Naive thymus-derived CD8-positive, alpha-beta T cell (primary cell): ENCODE measurements at regions not wholly inside any gene's neighbourhood (a gene's known extent, or its start where the extent isn't known, plus 50 kb on each side); places are given as distances from the start of the nearest gene placed in this dataset.
"Not testable (repeated sequence)": the region's sequence is repeated elsewhere in the genome, so short reads cannot be mapped to it uniquely, and the experiment has no call there.

ENCODE experiments used
- ATAC-seq, 2 donors: fragments of 150-1000 bp; cut with Tn5 transposase in 1 of 2; sonication (Bioruptor Pico), chemical (Tn5 transposase) in 1 of 2; 1 replicate in 1 of 2; 2 replicates in 1 of 2; pipeline ENCODE4 v1.10.0; 2021; ENCODE audit warnings: mild to moderate bottlenecking in 2 of 2, moderate library complexity in 2 of 2
- POLR2A ChIA-PET: fragments of 350-600 bp; sonication (Branson Sonifier 250); formaldehyde crosslinking; loops from one replicate; lab custom pipeline; 2021; ENCODE audit warnings: antibody characterized with exemption; lab: Charles Lee
- DNase-seq, 10 donors: peaks; one replicate each; pipeline versions ENCODE4 v3.0.0 to v3.0.0-alpha.2; 2020 to 2022
- H3K27ac Mint-ChIP-seq, 10 donors: one replicate each; pipeline ENCODE4 v1.8.0; 2020 to 2022; ENCODE audit warnings: mild to moderate bottlenecking in 10 of 10, mixed read lengths in 10 of 10, moderate library complexity in 4 of 10, inconsistent platforms in 1 of 10
- H3K27me3 Mint-ChIP-seq, 5 donors: one replicate each; pipeline ENCODE4 v1.8.0; 2021 to 2022; ENCODE audit warnings: mixed read lengths in 5 of 5
- H3K36me3 Mint-ChIP-seq, 3 donors: one replicate each; pipeline ENCODE4 v1.8.0; 2020 to 2022; ENCODE audit warnings: mixed read lengths in 3 of 3, mild to moderate bottlenecking in 2 of 3, inconsistent platforms in 1 of 3
- H3K4me1 Mint-ChIP-seq, 4 donors: one replicate each; pipeline ENCODE4 v1.8.0; 2021 to 2022; ENCODE audit warnings: mixed read lengths in 4 of 4
- H3K4me3 Mint-ChIP-seq, 10 donors: one replicate each; pipeline ENCODE4 v1.8.0; 2020 to 2022; ENCODE audit warnings: mild to moderate bottlenecking in 10 of 10, mixed read lengths in 10 of 10, moderate library complexity in 6 of 10, inconsistent platforms in 1 of 10
- H3K9me3 Mint-ChIP-seq, 9 donors: one replicate each; pipeline ENCODE4 v1.8.0; 2020 to 2022; ENCODE audit warnings: mixed read lengths in 9 of 9, mild to moderate bottlenecking in 3 of 9, inconsistent platforms in 1 of 9, moderate library complexity in 1 of 9

- no peak for DNase-seq
- POLR2A ChIA-PET, result no interaction called here
- Mint-ChIP-seq H3K4me1 (no peaks in the 10 kb centered on the region), H3K9me3 (peaks cover 0 to 28% (median 6%) of the 10 kb centered on the region in 9 donors), H3K36me3 (no peaks in the 10 kb centered on the region), H3K27ac (no peak overlapping the region), H3K27me3 (peaks cover 0 to 8% (median 0%) of the 10 kb centered on the region in 5 donors), H3K4me3 (no peak overlapping the region)
- ATAC-seq, result no peak
Measured at GRCh38 chr18:37861981-37862380, 296.4 kb upstream of the CELF4 start.

DNA sequence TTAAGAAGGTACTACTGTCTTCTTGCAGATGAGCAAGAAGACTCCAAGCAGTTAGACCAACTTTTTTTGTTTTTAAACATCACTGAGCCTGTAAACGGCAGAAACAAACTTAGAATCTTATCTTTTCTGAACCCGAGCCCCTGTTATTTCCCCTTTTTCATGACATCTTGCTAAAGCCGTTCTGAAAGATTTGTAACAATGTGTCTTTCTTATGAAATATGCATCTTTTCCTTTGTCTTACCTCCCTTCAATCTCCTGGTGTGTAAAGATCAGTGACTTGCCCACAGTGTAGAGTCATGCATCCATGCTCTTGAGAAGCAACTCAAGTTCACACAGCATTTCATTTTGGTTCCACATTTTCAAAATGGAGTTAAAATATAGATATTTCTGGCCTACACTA, 288.8 kb upstream of the CELF4 start:
- Mint-ChIP-seq H3K4me3 (no peak overlapping the region), H3K27me3 (peaks cover 0 to 4% (median 0%) of the 10 kb centered on the region in 5 donors), H3K4me1 (no peaks in the 10 kb centered on the region), H3K9me3 (peaks cover 0 to 25% (median 7%) of the 10 kb centered on the region in 9 donors), H3K36me3 (no peaks in the 10 kb centered on the region), H3K27ac (no peak overlapping the region)
- no peak for ATAC-seq
- POLR2A ChIA-PET, result no interaction called here
- DNase-seq, result no peak

GRCh38 chr18:37853706-37854105, 288.1 kb upstream of the CELF4 start:
- DNase-seq (no peak), ATAC-seq (no peak)
- H3K36me3 Mint-ChIP-seq, result no peaks in the 10 kb centered on the region
- H3K4me1 Mint-ChIP-seq, result no peaks in the 10 kb centered on the region
- no peak overlapping the region for H3K27ac Mint-ChIP-seq
- no peak overlapping the region for H3K4me3 Mint-ChIP-seq
- POLR2A ChIA-PET, result no interaction called here
- H3K9me3 Mint-ChIP-seq, result peaks cover 0 to 25% (median 9%) of the 10 kb centered on the region in 9 donors
- H3K27me3 Mint-ChIP-seq, result peaks cover 0 to 4% (median 0%) of the 10 kb centered on the region in 5 donors

- peaks cover 0 to 13% (median 8%) of the 10 kb centered on the region in 9 donors for H3K9me3 Mint-ChIP-seq
- no peaks in the 10 kb centered on the region for H3K4me1 Mint-ChIP-seq
- DNase-seq (no peak), ATAC-seq (no peak)
- POLR2A ChIA-PET, result no interaction called here
- H3K27me3 Mint-ChIP-seq, result peaks cover 0 to 4% (median 0%) of the 10 kb centered on the region in 5 donors
- no peaks in the 10 kb centered on the region for H3K36me3 Mint-ChIP-seq
- H3K27ac Mint-ChIP-seq, result no peak overlapping the region
- H3K4me3 Mint-ChIP-seq, result no peak overlapping the region
Measured at GRCh38 chr18:37852464-37852863, 286.9 kb upstream of the CELF4 start.

DNA sequence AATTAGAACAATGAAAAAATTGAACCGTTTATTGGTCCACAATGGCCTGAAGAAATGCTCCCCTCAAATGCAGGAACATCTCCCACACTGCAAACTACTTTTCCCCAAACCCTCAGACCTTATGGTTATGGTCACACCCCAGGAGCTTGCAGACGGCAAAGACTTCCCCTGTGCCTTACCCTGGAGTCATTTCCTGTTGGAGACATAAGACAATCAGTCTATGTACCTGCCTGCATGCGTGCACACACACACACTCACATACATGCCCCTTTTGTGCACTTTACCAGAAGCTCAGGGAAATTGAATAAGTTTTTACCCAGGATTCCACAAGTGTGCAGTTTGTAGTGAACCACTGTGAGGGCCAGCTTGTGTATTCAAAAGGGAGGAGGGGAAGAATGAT, 281.9 kb upstream of the CELF4 start:
- no peak overlapping the region for H3K27ac Mint-ChIP-seq
- DNase-seq (no peak), ATAC-seq (no peak)
- no peak overlapping the region for H3K4me3 Mint-ChIP-seq
- peaks cover 0 to 4% (median 2%) of the 10 kb centered on the region in 9 donors for H3K9me3 Mint-ChIP-seq
- H3K36me3 Mint-ChIP-seq, result no peaks in the 10 kb centered on the region
- H3K27me3 Mint-ChIP-seq, result peaks cover 0 to 4% (median 0%) of the 10 kb centered on the region in 5 donors
- H3K4me1 Mint-ChIP-seq, result no peaks in the 10 kb centered on the region
- POLR2A ChIA-PET, result no interaction called here

GRCh38 chr18:37846996-37847395, 281.4 kb upstream of the CELF4 start:
- no peaks in the 10 kb centered on the region for H3K36me3 Mint-ChIP-seq
- H3K27ac Mint-ChIP-seq, result no peak overlapping the region
- peaks cover 0 to 4% (median 2%) of the 10 kb centered on the region in 9 donors for H3K9me3 Mint-ChIP-seq
- H3K27me3 Mint-ChIP-seq, result peaks cover 0 to 4% (median 0%) of the 10 kb centered on the region in 5 donors
- no peaks in the 10 kb centered on the region for H3K4me1 Mint-ChIP-seq
- DNase-seq, result no peak
- POLR2A ChIA-PET, result no interaction called here
- H3K4me3 Mint-ChIP-seq, result no peak overlapping the region
- no peak for ATAC-seq

DNA sequence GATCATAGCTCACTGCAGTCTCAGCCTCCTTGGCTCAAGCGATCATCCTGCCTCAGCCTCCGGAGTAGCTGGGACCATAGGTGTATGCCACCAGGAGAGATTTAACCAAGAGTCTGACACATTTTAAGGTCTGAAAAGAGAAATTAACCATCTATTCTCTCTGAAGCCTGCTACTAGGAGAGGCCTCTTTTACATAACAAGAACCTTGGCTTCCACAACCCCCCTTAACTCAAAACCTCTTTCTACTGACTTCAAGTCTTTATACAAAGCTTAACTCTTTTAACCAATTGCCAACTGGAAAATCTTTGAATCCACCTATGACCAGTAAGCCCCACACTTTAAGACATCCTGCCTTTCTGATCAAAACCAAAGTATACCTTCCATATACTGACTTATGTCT, 279.9 kb upstream of the CELF4 start:
- Mint-ChIP-seq H3K4me3 (no peak overlapping the region), H3K4me1 (no peaks in the 10 kb centered on the region), H3K27ac (no peak overlapping the region), H3K27me3 (no peaks in the 10 kb centered on the region), H3K36me3 (no peaks in the 10 kb centered on the region), H3K9me3 (peaks cover 0 to 4% (median 1%) of the 10 kb centered on the region in 9 donors)
- POLR2A ChIA-PET, result no interaction called here
- DNase-seq, result no peak
- no peak for ATAC-seq

GRCh38 chr18:37844209-37844970, 278.8 kb upstream of the CELF4 start:
- Mint-ChIP-seq H3K27me3 (no peaks in the 10 kb centered on the region), H3K4me1 (no peaks in the 10 kb centered on the region), H3K36me3 (no peaks in the 10 kb centered on the region), H3K4me3 (no peak overlapping the region), H3K9me3 (peaks cover 0 to 4% (median 2%) of the 10 kb centered on the region in 9 donors), H3K27ac (no peak overlapping the region)
- no peak for ATAC-seq
- DNase-seq, result no peak
- POLR2A ChIA-PET, result no interaction called here

DNA sequence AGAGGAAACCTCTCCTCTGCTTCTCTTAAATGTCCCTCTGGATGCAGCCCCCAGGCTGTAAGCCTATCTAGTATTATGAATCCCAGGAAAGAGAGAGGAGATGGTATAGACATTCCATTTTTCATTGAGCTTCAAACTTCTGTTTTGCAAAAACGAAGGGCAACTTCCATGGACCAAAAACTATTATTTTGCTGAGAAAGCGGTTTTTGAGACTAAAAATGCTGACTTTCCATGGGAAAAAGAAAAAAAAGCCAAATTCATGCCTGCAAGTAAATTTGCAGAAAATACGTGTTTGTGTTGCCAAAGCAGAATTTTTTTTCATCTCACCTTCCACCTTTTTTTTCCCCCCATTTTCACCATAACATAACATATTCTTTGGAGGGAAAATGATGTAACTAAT, 272.5 kb upstream of the CELF4 start:
- H3K36me3 Mint-ChIP-seq, result no peaks in the 10 kb centered on the region
- peaks cover 0 to 3% (median 0%) of the 10 kb centered on the region in 5 donors for H3K27me3 Mint-ChIP-seq
- no peak overlapping the region for H3K4me3 Mint-ChIP-seq

DNA sequence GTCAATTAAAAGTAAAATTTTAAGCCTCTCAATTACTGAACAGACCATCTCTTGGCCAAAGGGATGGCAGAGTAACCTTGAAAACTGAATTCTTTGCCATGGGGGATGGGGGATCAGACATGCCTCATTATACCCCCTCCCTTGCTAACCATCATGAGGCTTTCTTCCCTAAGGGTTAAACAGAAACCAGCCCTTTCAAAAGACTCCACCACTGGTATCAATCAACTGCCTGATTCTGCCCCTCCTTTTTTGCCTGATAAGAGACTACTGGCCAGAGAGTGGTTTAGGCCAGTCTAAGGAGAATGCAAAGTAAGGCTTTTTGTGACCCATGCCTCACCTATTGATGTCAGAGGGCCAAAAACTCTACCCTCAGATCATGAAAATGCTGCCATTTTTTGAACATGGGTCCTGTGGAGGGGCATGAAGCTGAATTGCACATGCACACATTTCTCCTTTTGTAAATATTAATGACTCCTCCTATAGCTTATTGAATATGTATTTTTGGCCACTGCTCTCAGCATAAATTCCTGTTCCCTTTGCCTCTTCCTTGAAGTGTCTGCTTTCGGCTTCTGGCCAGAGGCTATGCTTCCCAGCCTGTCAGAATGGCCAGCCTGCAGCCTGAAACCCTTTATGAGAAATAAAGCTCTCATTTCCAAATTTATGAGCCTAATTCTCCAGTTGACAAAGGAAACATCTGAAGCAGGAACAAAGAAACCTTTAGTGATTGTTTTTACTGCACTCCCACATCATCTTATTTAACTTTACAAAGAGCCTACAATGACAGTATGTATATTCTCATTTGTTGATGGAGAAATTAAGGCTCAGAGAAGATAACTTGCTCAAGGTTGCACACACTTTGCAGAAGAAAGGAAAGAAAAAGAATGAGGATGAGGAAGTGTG, 270.7 kb upstream of the CELF4 start:
- H3K9me3 Mint-ChIP-seq, result peaks cover 0 to 13% (median 4%) of the 10 kb centered on the region in 9 donors
- no peak overlapping the region for H3K4me3 Mint-ChIP-seq
- DNase-seq (no peak), ATAC-seq (no peak)
- H3K27me3 Mint-ChIP-seq, result peaks cover 0 to 6% (median 0%) of the 10 kb centered on the region in 5 donors
- H3K4me1 Mint-ChIP-seq, result no peaks in the 10 kb centered on the region
- no peak overlapping the region for H3K27ac Mint-ChIP-seq
- H3K36me3 Mint-ChIP-seq, result no peaks in the 10 kb centered on the region
- POLR2A ChIA-PET, result no interaction called here

More for the DNA sequence above, 272.5 kb upstream of the CELF4 start:
- DNase-seq (no peak), ATAC-seq (no peak)
- POLR2A ChIA-PET, result no interaction called here
- Mint-ChIP-seq H3K4me1 (no peaks in the 10 kb centered on the region), H3K27ac (no peak overlapping the region), H3K9me3 (peaks cover 0 to 6% (median 0%) of the 10 kb centered on the region in 9 donors)

DNA sequence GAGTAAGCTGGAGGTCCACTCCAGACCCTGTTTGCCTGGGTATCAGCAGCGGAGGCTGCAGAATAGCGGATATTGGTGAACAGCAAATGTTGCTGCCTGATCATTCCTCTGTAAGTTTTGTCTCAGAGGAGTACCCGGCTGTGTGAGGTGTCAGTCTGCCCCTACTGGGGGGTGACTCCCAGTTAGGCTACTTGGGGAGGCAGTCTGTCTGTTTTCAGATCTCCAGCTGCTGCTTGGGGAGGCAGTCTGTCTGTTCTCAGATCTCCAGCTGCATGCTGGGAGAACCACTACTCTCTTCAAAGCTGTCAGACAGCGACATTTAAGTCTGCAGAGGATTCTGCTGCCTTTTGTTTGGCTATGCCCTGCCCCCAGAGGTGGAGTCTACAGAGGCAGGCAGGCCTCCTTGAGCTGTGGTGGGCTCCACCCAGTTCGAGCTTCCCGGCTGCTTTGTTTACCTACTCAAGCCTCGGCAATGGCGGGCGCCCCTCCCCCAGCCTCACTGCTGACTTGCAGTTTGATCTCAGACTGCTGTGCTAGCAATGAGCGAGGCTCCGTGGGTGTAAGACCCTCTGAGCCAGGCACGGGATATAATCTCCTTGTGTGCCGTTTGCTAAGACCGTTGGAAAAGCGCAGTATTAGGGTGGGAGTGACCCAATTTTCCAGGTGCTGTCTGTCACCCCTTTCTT, 266.6 kb upstream of the CELF4 start:
- POLR2A ChIA-PET, H3K4me1 Mint-ChIP-seq, DNase-seq, H3K27ac Mint-ChIP-seq, H3K27me3 Mint-ChIP-seq, H3K36me3 Mint-ChIP-seq, ATAC-seq, H3K4me3 Mint-ChIP-seq: not testable (repeated sequence)
- peaks cover 0 to 19% (median 8%) of the 10 kb centered on the region in 9 donors for H3K9me3 Mint-ChIP-seq

- Mint-ChIP-seq H3K4me3 (no peak overlapping the region), H3K36me3 (peaks cover 0 to 6% (median 0%) of the 10 kb centered on the region in 3 donors), H3K27ac (no peak overlapping the region), H3K9me3 (peaks cover 0 to 35% (median 14%) of the 10 kb centered on the region in 9 donors), H3K27me3 (peaks cover 0 to 13% (median 6%) of the 10 kb centered on the region in 5 donors), H3K4me1 (no peaks in the 10 kb centered on the region)
- DNase-seq (no peak), ATAC-seq (no peak)
- POLR2A ChIA-PET, result no interaction called here
Measured at GRCh38 chr18:37812961-37813360, 247.4 kb upstream of the CELF4 start.
